CD4-positive, alpha-beta memory T cell (primary cell): ENCODE measurements at regions not wholly inside any gene's neighbourhood (a gene's known extent, or its start where the extent isn't known, plus 50 kb on each side); places are given as distances from the start of the nearest gene placed in this dataset.
"Not testable (repeated sequence)": the region's sequence is repeated elsewhere in the genome, so short reads cannot be mapped to it uniquely, and the experiment has no call there.

Experiments used
- CTCF ChIA-PET: fragments of 350-600 bp; sonication (Branson Sonifier 250); formaldehyde crosslinking; loops from one replicate; lab custom pipeline; 2021; ENCODE audit warnings: inconsistent platforms; ENCODE audit not compliant: partially characterized antibody; lab: Charles Lee
- POLR2A ChIA-PET: fragments of 350-600 bp; sonication (Branson Sonifier 250); formaldehyde crosslinking; loops from one replicate; lab custom pipeline; 2021; ENCODE audit not compliant: partially characterized antibody; lab: Charles Lee
- DNase-seq, 5 donors: peaks; one replicate each; pipeline versions ENCODE4 v3.0.0 to v3.0.0-alpha.2; 2020 to 2022; ENCODE audit warnings: mixed read lengths in 1 of 5
- H3K27ac ChIP-seq: one replicate; pipeline ENCODE4 v1.7.0; 2013; ENCODE audit warnings: low read depth, low read length
- H3K27me3 ChIP-seq: 2 replicates; pipeline ENCODE4 v1.7.0; 2013; ENCODE audit warnings: mild to moderate bottlenecking, low read length, moderate library complexity; ENCODE audit not compliant: insufficient read depth
- H3K36me3 ChIP-seq: 2 replicates; pipeline ENCODE4 v1.7.0; 2013; ENCODE audit warnings: mild to moderate bottlenecking, low read length, moderate library complexity; ENCODE audit not compliant: insufficient read depth
- H3K4me1 ChIP-seq: 2 replicates; pipeline ENCODE4 v1.7.0; 2013; ENCODE audit warnings: mild to moderate bottlenecking, low read length, moderate library complexity; ENCODE audit not compliant: insufficient read depth
- H3K4me3 ChIP-seq, 2 donors: one replicate each; pipeline ENCODE4 v1.7.0; 2013; ENCODE audit warnings: low read length in 2 of 2, mild to moderate bottlenecking in 1 of 2
- H3K9me3 ChIP-seq, 2 donors: one replicate each; pipeline ENCODE4 v1.7.0; 2013; ENCODE audit warnings: low read length in 2 of 2, control low read depth in 1 of 2; ENCODE audit not compliant: control insufficient read depth in 1 of 2
- H3K27ac Mint-ChIP-seq, 7 donors: one replicate each; pipeline ENCODE4 v1.8.0; 2020 to 2021; ENCODE audit warnings: mixed read lengths in 7 of 7, mild to moderate bottlenecking in 6 of 7, inconsistent platforms in 3 of 7, moderate library complexity in 3 of 7
- H3K27me3 Mint-ChIP-seq, 2 donors: one replicate each; pipeline ENCODE4 v1.8.0; 2020 to 2021; ENCODE audit warnings: mixed read lengths in 2 of 2
- H3K36me3 Mint-ChIP-seq, 2 donors: one replicate each; pipeline ENCODE4 v1.8.0; 2020 to 2021; ENCODE audit warnings: mixed read lengths in 2 of 2, inconsistent platforms in 1 of 2, mild to moderate bottlenecking in 1 of 2
- H3K4me1 Mint-ChIP-seq, 4 donors: one replicate each; pipeline ENCODE4 v1.8.0; 2020 to 2021; ENCODE audit warnings: mixed read lengths in 4 of 4, mild to moderate bottlenecking in 1 of 4
- H3K4me3 Mint-ChIP-seq, 8 donors: one replicate each; pipeline ENCODE4 v1.8.0; 2020 to 2021; ENCODE audit warnings: mixed read lengths in 8 of 8, mild to moderate bottlenecking in 7 of 8, moderate library complexity in 6 of 8, inconsistent platforms in 3 of 8
- H3K9me3 Mint-ChIP-seq, 8 donors: one replicate each; pipeline ENCODE4 v1.8.0; 2020 to 2021; ENCODE audit warnings: mixed read lengths in 8 of 8, mild to moderate bottlenecking in 5 of 8, inconsistent platforms in 3 of 8, moderate library complexity in 1 of 8
- intact Hi-C: fragments of 100-400 bp; cut with micrococcal nuclease; formaldehyde crosslinking; loops from one replicate; pipeline ENCODE4 v1.15.1; 2023

GRCh38 chr6:7025861-7026260 lies 81.9 kb upstream of the RREB1 start:
- no peaks in the 10 kb centered on the region for H3K9me3 Mint-ChIP-seq
- intact Hi-C loops: no loop called here
- H3K27ac Mint-ChIP-seq: peak overlapping the region in 1 of 7 donors; percentile 7
- Histone ChIP-seq H3K27me3 (no peaks in the 10 kb centered on the region), H3K9me3 (no peaks in the 10 kb centered on the region), H3K4me3 (no peak overlapping the region), H3K27ac (no peak overlapping the region), H3K4me1 (no peaks in the 10 kb centered on the region), H3K36me3 (no peaks in the 10 kb centered on the region)
- ChIA-PET POLR2A (no interaction called here), CTCF (no interaction called here)
- no peaks in the 10 kb centered on the region for H3K4me1 Mint-ChIP-seq
- no peak overlapping the region for H3K4me3 Mint-ChIP-seq
- peaks cover 0 to 3% of the 10 kb centered on the region in 2 donors for H3K36me3 Mint-ChIP-seq
- H3K27me3 Mint-ChIP-seq: peaks cover 8 to 14% of the 10 kb centered on the region in 2 donors
- DNase-seq: no peak

GRCh38 chr6:7028963-7029362 lies 78.8 kb upstream of the RREB1 start:
- intact Hi-C loops, H3K4me3 ChIP-seq, H3K4me1 ChIP-seq, DNase-seq, H3K9me3 ChIP-seq, H3K4me1 Mint-ChIP-seq, H3K27ac ChIP-seq, H3K9me3 Mint-ChIP-seq, H3K27ac Mint-ChIP-seq, POLR2A ChIA-PET, CTCF ChIA-PET, H3K27me3 ChIP-seq, H3K36me3 ChIP-seq, H3K36me3 Mint-ChIP-seq, H3K4me3 Mint-ChIP-seq: not testable (repeated sequence)
- peaks cover 3 to 11% of the 10 kb centered on the region in 2 donors for H3K27me3 Mint-ChIP-seq

DNA sequence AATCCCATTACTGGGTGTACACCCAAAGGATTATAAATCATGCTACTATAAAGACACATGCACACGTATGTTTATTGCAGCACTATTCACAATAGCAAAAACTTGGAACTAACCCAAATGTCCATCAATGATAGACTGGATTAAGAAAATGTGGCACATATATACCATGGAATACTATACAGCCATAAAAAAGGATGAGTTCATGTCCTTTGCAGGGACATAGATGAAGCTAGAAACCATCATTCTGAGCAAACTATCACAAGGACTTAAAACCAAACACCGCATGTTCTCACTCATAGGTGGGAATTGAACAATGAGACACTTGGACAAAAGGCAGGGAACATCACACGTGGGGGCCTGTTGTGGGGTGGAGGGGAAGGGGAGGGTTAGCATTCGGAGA lies 76.8 kb upstream of the RREB1 start:
- H3K27me3 Mint-ChIP-seq: peaks cover 1 to 11% of the 10 kb centered on the region in 2 donors

DNA sequence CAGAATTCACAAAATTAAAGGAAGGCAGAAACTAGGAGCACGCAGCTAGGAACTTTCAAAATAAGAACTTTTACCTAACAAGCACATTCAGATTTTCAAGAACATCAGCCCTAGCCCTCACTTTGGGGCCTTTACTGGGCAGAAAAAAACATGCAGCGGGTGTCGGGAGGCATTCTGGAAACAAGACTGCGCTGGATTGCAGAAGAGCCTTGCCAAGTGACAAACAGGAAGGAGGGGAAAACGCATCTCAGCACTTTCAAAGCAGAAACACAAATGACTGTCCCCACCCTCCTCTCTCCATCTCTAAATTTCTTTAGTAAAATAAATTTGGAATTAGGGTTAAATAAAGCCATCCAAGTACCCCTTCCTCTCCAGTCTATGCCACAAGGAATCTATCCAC lies 74.6 kb upstream of the RREB1 start:
- no peaks in the 10 kb centered on the region for H3K36me3 ChIP-seq
- DNase-seq: no peak
- H3K9me3 Mint-ChIP-seq: no peaks in the 10 kb centered on the region
- peaks cover 0 to 4% of the 10 kb centered on the region in 2 donors for H3K36me3 Mint-ChIP-seq
- ChIA-PET CTCF (no interaction called here), POLR2A (no interaction called here)
- no peaks in the 10 kb centered on the region for H3K9me3 ChIP-seq
- peaks cover 1 to 9% of the 10 kb centered on the region in 2 donors for H3K27me3 Mint-ChIP-seq
- H3K4me3 Mint-ChIP-seq: no peak overlapping the region
- no peaks in the 10 kb centered on the region for H3K4me1 ChIP-seq
- H3K4me1 Mint-ChIP-seq: no peaks in the 10 kb centered on the region
- H3K27ac Mint-ChIP-seq: peak overlapping the region in 1 of 7 donors; percentile 54
- intact Hi-C loops: no loop called here
- H3K27me3 ChIP-seq: no peaks in the 10 kb centered on the region
- no peak overlapping the region for H3K4me3 ChIP-seq
- no peak overlapping the region for H3K27ac ChIP-seq

More for the DNA sequence above, 76.8 kb upstream of the RREB1 start:
- H3K4me1 ChIP-seq, CTCF ChIA-PET, H3K36me3 Mint-ChIP-seq, POLR2A ChIA-PET, H3K9me3 ChIP-seq, intact Hi-C loops, H3K4me3 ChIP-seq, H3K27ac ChIP-seq, H3K36me3 ChIP-seq, H3K27me3 ChIP-seq, H3K27ac Mint-ChIP-seq, H3K9me3 Mint-ChIP-seq, DNase-seq, H3K4me3 Mint-ChIP-seq, H3K4me1 Mint-ChIP-seq: not testable (repeated sequence)

GRCh38 chr6:7034055-7034454 lies 73.7 kb upstream of the RREB1 start:
- intact Hi-C loops: no loop called here
- no peak overlapping the region for H3K27ac ChIP-seq
- no peaks in the 10 kb centered on the region for H3K4me1 ChIP-seq
- H3K36me3 ChIP-seq: no peaks in the 10 kb centered on the region
- H3K27me3 Mint-ChIP-seq: peaks cover 1 to 9% of the 10 kb centered on the region in 2 donors
- no peak overlapping the region for H3K4me3 ChIP-seq
- no peak overlapping the region for H3K4me3 Mint-ChIP-seq
- peaks cover 0 to 1% (median 0%) of the 10 kb centered on the region in 8 donors for H3K9me3 Mint-ChIP-seq
- POLR2A ChIA-PET: no interaction called here
- no peaks in the 10 kb centered on the region for H3K27me3 ChIP-seq
- H3K4me1 Mint-ChIP-seq: no peaks in the 10 kb centered on the region
- no peak overlapping the region for H3K27ac Mint-ChIP-seq
- no peaks in the 10 kb centered on the region for H3K9me3 ChIP-seq
- CTCF ChIA-PET: no interaction called here
- no peak for DNase-seq
- peaks cover 0 to 4% of the 10 kb centered on the region in 2 donors for H3K36me3 Mint-ChIP-seq

DNA sequence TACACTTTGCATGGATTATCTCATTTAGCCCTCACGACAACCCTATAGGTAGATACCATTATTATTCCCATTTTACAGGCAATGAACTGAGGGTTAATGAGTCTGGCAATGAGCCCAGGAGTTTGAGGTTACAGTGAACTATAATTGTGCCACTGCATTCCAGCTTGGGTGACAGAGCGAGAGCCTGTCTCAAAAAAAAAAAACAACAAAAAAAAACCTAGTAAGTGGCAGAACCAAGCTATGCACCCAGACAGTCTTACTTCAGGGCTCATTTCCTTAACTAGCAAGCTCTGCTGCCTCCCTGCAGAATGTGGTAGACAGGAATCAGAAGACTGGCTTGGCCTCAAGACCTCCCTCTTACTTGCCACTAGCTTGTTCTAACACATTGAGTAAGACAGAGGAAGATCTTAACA lies 71.9 kb upstream of the RREB1 start:
- H3K27ac Mint-ChIP-seq: no peak overlapping the region
- H3K36me3 ChIP-seq: no peaks in the 10 kb centered on the region
- H3K4me1 ChIP-seq: no peaks in the 10 kb centered on the region
- H3K4me1 Mint-ChIP-seq: no peaks in the 10 kb centered on the region
- DNase-seq: no peak
- intact Hi-C loops: no loop called here
- H3K4me3 ChIP-seq: no peak overlapping the region
- H3K27me3 Mint-ChIP-seq: peaks cover 1 to 3% of the 10 kb centered on the region in 2 donors
- ChIA-PET POLR2A (no interaction called here), CTCF (no interaction called here)
- H3K9me3 Mint-ChIP-seq: peaks cover 0 to 1% (median 0%) of the 10 kb centered on the region in 8 donors
- no peaks in the 10 kb centered on the region for H3K9me3 ChIP-seq
- H3K36me3 Mint-ChIP-seq: peaks cover 0 to 4% of the 10 kb centered on the region in 2 donors
- no peak overlapping the region for H3K27ac ChIP-seq
- no peak overlapping the region for H3K4me3 Mint-ChIP-seq
- no peaks in the 10 kb centered on the region for H3K27me3 ChIP-seq

DNA sequence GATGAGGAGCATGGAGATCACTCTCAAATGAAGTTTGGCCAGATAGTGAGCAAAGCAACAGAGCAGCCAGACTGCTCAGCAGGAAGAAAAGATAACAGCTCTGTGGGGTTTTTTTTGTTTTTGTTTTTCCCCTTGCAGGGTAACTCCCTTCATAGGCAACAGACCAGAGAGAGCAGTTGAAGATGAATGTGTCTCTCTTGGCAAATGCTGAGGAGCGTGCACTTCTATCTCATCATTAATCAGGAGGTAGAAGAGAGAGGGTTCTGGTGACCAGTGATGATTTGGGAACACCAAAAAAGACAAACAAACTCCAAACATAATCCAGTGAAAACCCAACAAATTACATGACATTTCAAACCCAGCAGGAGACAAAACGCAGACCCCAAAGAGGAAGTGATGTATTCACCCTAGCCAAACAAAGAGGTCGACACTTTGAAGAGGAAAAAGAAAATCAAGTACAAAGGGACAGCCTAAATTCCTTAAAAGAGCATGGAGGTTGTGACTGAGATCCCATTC lies 66.2 kb upstream of the RREB1 start:
- intact Hi-C loops: no loop called here
- Histone ChIP-seq H3K27me3 (no peaks in the 10 kb centered on the region), H3K27ac (no peak overlapping the region), H3K4me1 (no peaks in the 10 kb centered on the region), H3K4me3 (no peak overlapping the region), H3K36me3 (no peaks in the 10 kb centered on the region), H3K9me3 (no peaks in the 10 kb centered on the region)
- peaks cover 0 to 14% (median 4%) of the 10 kb centered on the region in 4 donors for H3K4me1 Mint-ChIP-seq
- H3K4me3 Mint-ChIP-seq: no peak overlapping the region
- H3K9me3 Mint-ChIP-seq: peaks cover 0 to 1% (median 0%) of the 10 kb centered on the region in 8 donors
- ChIA-PET POLR2A (no interaction called here), CTCF (no interaction called here)
- DNase-seq: no peak
- H3K36me3 Mint-ChIP-seq: no peaks in the 10 kb centered on the region
- H3K27me3 Mint-ChIP-seq: peaks cover 0 to 2% of the 10 kb centered on the region in 2 donors
- no peak overlapping the region for H3K27ac Mint-ChIP-seq
